Prostate gland (tissue), 2 donors: ENCODE measurements at regions not wholly inside any gene's neighbourhood (a gene's known extent, or its start where the extent isn't known, plus 50 kb on each side); places are given as distances from the start of the nearest gene placed in this dataset.

Source experiments
- POLR2AphosphoS5 ChIP-seq: sonication (generic); formaldehyde crosslinking; IDR thresholded peaks from one replicate; pipeline ENCODE4 v1.6.1; 2017; ENCODE audit warnings: antibody characterized with exemption
- TF ChIP-seq, protein P1 (sequence below), 4 experiments: fragments of 200-600 bp in 2 of 4; fragments of 450-650 bp in 2 of 4; sonication (generic) in 2 of 4; IDR thresholded peaks; 1 replicate in 3 of 4; 2 replicates in 1 of 4; pipeline ENCODE4 v1.5.1; 2016 to 2019; ENCODE audit warnings: antibody characterized with exemption in 4 of 4, mild to moderate bottlenecking in 2 of 4, moderate library complexity in 2 of 4

GRCh38 chr3:18062657-18063025 is 320.2 kb upstream of the TBC1D5 start:
- TF ChIP-seq POLR2AphosphoS5, result no peak
- TF ChIP-seq, protein P1, sequence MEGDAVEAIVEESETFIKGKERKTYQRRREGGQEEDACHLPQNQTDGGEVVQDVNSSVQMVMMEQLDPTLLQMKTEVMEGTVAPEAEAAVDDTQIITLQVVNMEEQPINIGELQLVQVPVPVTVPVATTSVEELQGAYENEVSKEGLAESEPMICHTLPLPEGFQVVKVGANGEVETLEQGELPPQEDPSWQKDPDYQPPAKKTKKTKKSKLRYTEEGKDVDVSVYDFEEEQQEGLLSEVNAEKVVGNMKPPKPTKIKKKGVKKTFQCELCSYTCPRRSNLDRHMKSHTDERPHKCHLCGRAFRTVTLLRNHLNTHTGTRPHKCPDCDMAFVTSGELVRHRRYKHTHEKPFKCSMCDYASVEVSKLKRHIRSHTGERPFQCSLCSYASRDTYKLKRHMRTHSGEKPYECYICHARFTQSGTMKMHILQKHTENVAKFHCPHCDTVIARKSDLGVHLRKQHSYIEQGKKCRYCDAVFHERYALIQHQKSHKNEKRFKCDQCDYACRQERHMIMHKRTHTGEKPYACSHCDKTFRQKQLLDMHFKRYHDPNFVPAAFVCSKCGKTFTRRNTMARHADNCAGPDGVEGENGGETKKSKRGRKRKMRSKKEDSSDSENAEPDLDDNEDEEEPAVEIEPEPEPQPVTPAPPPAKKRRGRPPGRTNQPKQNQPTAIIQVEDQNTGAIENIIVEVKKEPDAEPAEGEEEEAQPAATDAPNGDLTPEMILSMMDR (IDR thresholded peaks at IDR 0.05), result no peak
